ENCODE measurements at regions not wholly inside any gene's neighbourhood (a gene's known extent, or its start where the extent isn't known, plus 50 kb on each side); places are given as distances from the start of the nearest gene placed in this dataset.

GRCh38 chr2:12824778-12825379, 108.1 kb downstream of the TRIB2 start:
- TF ChIP-seq POLR2AphosphoS5 (IDR thresholded peaks at IDR 0.05; ENCODE audit: insufficient read depth, low read depth, low read length) (no peak), POLR2A (IDR thresholded peaks at IDR 0.05; ENCODE audit: low read depth, low read length) (no peak), CTCF (IDR thresholded peaks at IDR 0.05; ENCODE audit: extremely low read depth in 1 of 2, insufficient read depth in 1 of 2, low read depth in 1 of 2, low read length in 2 of 2) (no peak)

Measured in endothelial cell of umbilical vein (primary cell).